ENCODE measurements at regions not wholly inside any gene's neighbourhood (a gene's known extent, or its start where the extent isn't known, plus 50 kb on each side); places are given as distances from the start of the nearest gene placed in this dataset.

DNA sequence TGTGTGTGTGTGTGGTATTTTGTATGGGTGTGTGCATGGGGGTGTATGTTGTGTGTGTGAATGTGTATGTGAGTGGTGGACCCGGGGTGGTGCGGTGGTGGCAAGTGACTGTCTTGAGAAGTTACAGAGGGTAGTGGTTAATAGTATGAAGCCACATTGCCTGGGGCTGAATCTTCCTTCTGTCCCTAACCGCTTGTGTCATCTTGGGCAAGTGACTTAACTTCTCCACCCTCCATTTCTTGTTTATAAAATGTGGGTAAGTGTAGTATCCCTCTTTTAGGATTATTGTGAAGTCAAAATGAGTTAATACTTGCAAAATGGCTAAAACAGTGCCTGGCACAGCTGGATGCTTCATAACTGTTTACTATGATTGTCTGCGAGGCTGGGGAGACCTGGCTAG, 63.5 kb downstream of the MYCN start:
- Histone ChIP-seq H3K4ac (replicated peaks; ENCODE audit: insufficient read length, low read depth, low read length) (no peak overlapping the region), H3K79me2 (ENCODE audit: control insufficient read depth in 1 of 2, insufficient read depth in 2 of 2, low read length in 2 of 2) (no peaks in the 10 kb centered on the region), H3K4me3 (ENCODE audit: extremely low read depth in 1 of 4, insufficient read depth in 2 of 4, low read depth in 3 of 4, low read length in 4 of 4) (no peak overlapping the region), H2BK12ac (ENCODE audit: low read depth, low read length) (no peak overlapping the region), H3K18ac (ENCODE audit: extremely low read depth, low read length) (no peak overlapping the region), H2AK5ac (ENCODE audit: low read depth, low read length) (no peak overlapping the region), H2BK120ac (replicated peaks; ENCODE audit: low read depth, low read length) (no peak overlapping the region), H3K27me3 (replicated peaks in 1 of 4; ENCODE audit: control insufficient read depth in 3 of 4, extremely low read depth in 1 of 4, insufficient read depth in 3 of 4, low read length in 3 of 4) (no peaks in the 10 kb centered on the region), H2BK20ac (ENCODE audit: low read length) (no peak overlapping the region), H3K9me3 (ENCODE audit: insufficient read depth in 2 of 2, low read depth in 1 of 2, low read length in 1 of 2) (no peaks in the 10 kb centered on the region), H3K23me2 (ENCODE audit: low read depth, low read length) (no peaks in the 10 kb centered on the region; the same call in 1 of the 2 replicates), H2BK15ac (ENCODE audit: low read length) (no peak overlapping the region), H3K9ac (replicated peaks in 1 of 4; ENCODE audit: extremely low read depth in 1 of 4, low read depth in 3 of 4, low read length in 3 of 4) (no peak overlapping the region), H3K36me3 (ENCODE audit: control insufficient read depth in 2 of 4, insufficient read depth in 4 of 4, low read length in 3 of 4) (no peaks in the 10 kb centered on the region), H3K56ac (replicated peaks; ENCODE audit: insufficient read length, low read depth, low read length) (no peak overlapping the region), H4K20me1 (replicated peaks in 1 of 2; ENCODE audit: control insufficient read depth in 1 of 2, insufficient read depth in 2 of 2, low read length in 2 of 2) (no peaks in the 10 kb centered on the region), H2BK5ac (ENCODE audit: low read depth, low read length) (no peak overlapping the region), H3K23ac (ENCODE audit: insufficient read length) (no peak overlapping the region), H4K8ac (ENCODE audit: extremely low read depth, insufficient read depth, low read length) (no peak overlapping the region), H4K91ac (replicated peaks; ENCODE audit: insufficient read length, low read length) (no peak overlapping the region), H3K14ac (ENCODE audit: insufficient read length) (no peak overlapping the region), H3K79me1 (ENCODE audit: low read depth, low read length) (no peaks in the 10 kb centered on the region), H4K5ac (ENCODE audit: insufficient read length, low read depth, low read length) (no peak overlapping the region), H3K4me1 (replicated peaks in 1 of 4; ENCODE audit: control insufficient read depth in 3 of 4, insufficient read depth in 4 of 4, low read length in 3 of 4) (no peaks in the 10 kb centered on the region), H3K4me2 (ENCODE audit: insufficient read depth in 1 of 2, low read depth in 2 of 2, low read length in 2 of 2) (no peak overlapping the region), H2AFZ (ENCODE audit: low read length) (no peak overlapping the region), H3K27ac (ENCODE audit: low read depth, low read length) (no peak overlapping the region)
- FAIRE-seq (no peak), DNase-seq (ENCODE audit: low read depth in 1 of 2, low spot score in 2 of 2) (no peak)
- ChIA-PET POLR2A (ENCODE audit: partially characterized antibody) (no interaction called here), CTCF (ENCODE audit: partially characterized antibody) (interaction anchor here (1.3 kb wide), 1 partner anchor 11 kb away, joined by 3 read pairs; no protein-coding TSS in a partner anchor)
- WGBS, 2 experiments (ENCODE audit: extremely low coverage in 1 of 2, insufficient coverage in 1 of 2, insufficient read length in 1 of 2, insufficient replicate concordance in 2 of 2, low coverage in 1 of 2, low lambda C conversion rate in 2 of 2, missing lambda C conversion rate in 1 of 2), result 82% methylated on average over 4 of the region's 4 CpGs; no CpG with 5 or more reads in 1 of the 2 experiments
- TF ChIP-seq POU5F1 (IDR thresholded peaks at IDR 0.05; ENCODE audit: low read depth, low read length) (no peak), RXRA (IDR thresholded peaks at IDR 0.05; ENCODE audit: insufficient read depth, low read depth, low read length) (no peak)

Measured in H1 (cell line).